GM18907 (cell line): ENCODE measurements at regions not wholly inside any gene's neighbourhood (a gene's known extent, or its start where the extent isn't known, plus 50 kb on each side); places are given as distances from the start of the nearest gene placed in this dataset.
"Not testable (repeated sequence)": the region's sequence is repeated elsewhere in the genome, so short reads cannot be mapped to it uniquely, and the experiment has no call there.

Experiments used
- ATAC-seq: cut with Tn5 transposase; IDR thresholded peaks from one replicate; pipeline ENCODE4 v1.9.1; 2021; ENCODE audit warnings: mild to moderate bottlenecking, moderate library complexity; ENCODE audit not compliant: unreplicated experiment

DNA sequence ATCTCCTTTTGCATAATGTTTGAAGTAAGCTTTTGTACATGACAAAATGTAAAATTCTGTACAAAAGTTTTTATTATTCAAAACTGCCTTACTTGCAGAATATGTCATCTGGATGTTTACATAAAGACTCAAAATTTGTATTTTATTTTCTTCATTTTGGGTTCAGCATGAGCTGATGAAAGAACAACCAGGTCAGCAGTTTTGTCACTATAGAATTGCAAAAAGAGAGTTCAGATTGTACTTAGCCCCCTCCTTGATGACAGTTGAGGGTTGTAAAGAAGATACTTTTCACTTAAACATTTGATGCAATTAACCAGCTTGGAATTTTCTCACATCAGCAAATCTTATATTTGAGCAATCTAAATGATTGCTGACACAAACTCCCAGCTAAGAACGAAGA is 669.3 kb downstream of the PLA2G4A start:
- no peak for ATAC-seq

DNA sequence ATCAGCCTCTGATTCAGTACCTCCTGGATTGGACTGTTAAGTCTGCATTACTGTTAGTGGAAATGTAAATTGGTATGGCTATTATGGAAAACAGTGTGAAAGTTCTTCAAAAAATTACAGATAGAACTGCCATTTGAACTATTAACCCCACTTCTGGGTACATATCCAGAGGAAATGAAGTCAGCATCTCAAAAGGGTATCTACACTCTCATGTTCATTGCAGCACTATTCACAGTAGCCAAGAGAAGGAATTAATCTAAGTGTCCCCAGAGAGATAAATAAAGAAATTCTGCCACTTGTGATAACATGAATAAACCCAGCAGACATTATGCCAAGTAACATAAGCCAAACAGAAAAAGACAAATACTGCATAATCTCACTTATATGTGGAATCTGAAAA is 676.0 kb downstream of the PLA2G4A start:
- no peak for ATAC-seq

DNA sequence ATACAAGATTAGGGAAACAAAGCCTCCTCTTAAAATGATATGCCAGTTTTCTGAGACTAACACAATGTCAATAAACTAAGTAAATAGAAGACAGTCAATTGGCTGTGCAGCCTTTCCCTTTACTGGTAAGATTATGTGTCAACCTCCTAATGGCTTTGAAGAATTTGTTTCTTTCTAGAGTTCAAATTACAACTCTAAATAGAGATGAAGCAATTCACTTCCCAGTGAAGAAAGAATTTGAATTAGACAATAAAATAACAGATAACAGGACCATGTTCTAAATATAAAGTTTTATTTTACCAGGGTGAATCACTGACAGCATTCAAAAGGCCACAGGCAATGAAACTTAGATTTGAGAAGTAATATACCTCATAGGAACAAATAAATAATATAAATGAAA is 680.3 kb downstream of the PLA2G4A start:
- no peak for ATAC-seq

- no peak for ATAC-seq
These were observed 684.4 kb downstream of the PLA2G4A start for GRCh38 chr1:187513190-187513589.

- no peak for ATAC-seq
These were observed 685.4 kb downstream of the PLA2G4A start for GRCh38 chr1:187514110-187514509.

- no peak for ATAC-seq
These were observed 688.1 kb downstream of the PLA2G4A start for GRCh38 chr1:187516874-187517273.

- ATAC-seq = no peak
These were observed 688.8 kb downstream of the PLA2G4A start for GRCh38 chr1:187517546-187517945.

GRCh38 chr1:187527346-187527745 is 698.6 kb downstream of the PLA2G4A start:
- ATAC-seq = no peak

- ATAC-seq = no peak
These were observed 709.2 kb downstream of the PLA2G4A start for GRCh38 chr1:187537936-187538335.

DNA sequence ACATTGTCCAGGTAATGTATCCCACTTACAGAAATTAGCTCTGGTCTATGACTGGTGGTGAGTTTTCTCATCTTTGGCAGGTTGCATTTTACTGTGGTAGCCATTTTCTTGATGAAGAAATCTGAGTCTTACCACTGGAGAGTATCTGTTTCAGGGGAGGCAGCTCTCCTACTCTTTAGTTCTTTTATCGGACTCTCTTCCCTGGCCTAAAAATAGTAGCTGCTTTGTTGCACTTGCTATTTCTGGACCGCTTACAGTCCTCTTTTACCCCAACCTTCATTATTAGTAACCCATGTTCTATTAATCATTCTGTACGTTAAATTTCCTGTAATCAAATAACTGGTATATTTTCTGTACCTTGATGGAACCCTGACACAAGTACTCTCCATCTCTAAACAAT is 720.8 kb downstream of the PLA2G4A start:
- no peak for ATAC-seq

DNA sequence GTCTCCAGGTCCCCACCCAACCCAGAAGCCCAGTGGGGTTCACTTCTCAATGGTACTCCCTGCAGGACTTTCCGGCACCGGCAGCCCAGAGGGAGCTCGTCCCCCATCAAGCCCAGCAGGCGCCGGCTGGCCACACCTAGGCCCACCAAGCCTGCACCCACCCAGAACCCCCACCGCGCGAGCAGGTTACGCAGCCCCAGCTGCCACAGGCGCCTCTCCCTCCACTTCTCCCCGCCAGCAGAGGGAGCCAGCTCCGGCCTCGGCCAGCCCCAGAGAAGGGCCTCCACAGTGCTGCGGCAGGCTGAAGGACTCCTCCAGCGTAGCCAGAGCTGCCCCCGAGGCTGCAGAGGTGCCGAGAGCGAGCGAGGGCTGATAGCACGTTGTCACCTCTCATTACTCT is 722.3 kb downstream of the PLA2G4A start:
- no peak for ATAC-seq

DNA sequence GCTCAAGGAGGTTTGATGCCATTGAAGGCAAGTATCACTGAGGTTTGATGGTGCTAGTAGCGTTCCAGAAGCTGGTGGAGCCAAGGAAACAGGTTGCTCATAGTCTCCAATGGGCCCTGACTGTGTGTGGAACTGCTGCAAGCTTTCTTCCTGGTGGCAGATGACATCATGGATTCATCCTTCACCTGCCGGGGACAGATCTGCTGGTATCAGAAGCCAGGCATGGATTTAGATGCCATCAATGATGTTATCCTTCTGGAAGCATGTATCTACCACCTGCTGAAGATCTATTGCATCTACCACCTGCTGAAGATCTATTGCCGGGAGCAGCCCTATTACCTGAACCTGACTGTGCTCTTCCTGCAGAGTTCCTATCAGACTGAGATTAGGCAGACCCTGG is 734.4 kb downstream of the PLA2G4A start:
- no peak for ATAC-seq

DNA sequence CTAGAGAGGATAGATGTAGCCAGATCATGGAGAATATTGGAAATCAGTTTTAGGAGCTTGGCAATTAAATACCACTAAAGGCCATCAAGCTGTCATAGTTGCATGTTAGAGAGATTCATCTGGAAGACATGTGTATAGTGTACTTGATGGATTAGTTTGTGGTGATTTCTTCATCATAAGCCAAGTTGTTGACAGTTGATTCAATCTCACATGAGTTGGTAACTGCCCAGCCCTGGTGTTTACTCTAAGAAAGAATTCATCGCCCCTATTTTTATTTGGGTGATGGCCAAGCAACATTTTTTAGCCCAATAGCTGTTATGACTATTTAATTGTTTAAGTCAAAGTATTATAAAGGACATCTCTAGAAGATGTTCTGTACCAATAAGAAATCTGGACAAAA is 737.6 kb downstream of the PLA2G4A start:
- ATAC-seq = no peak

DNA sequence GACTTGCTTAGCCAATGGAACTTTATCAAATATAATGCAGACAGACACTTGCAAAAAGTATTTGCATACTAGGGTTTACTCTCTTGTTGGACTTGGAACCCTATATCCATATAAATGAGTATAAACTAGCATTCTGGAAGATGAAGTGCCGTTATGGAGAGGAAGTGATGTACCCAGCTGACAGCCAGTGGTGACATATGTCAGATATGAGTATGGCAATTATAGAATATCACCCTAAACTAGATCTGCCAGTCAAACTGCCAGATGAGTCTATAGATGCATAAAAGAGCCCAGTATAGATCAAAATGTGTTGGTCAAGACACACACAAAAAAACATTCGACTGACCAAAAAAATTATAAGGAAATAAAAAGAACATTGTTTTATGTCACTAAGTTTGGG is 739.3 kb downstream of the PLA2G4A start:
- no peak for ATAC-seq

- ATAC-seq = no peak
These were observed 741.4 kb downstream of the PLA2G4A start for GRCh38 chr1:187570166-187570565.

- no peak for ATAC-seq
These were observed 748.9 kb downstream of the PLA2G4A start for GRCh38 chr1:187577610-187578009.

DNA sequence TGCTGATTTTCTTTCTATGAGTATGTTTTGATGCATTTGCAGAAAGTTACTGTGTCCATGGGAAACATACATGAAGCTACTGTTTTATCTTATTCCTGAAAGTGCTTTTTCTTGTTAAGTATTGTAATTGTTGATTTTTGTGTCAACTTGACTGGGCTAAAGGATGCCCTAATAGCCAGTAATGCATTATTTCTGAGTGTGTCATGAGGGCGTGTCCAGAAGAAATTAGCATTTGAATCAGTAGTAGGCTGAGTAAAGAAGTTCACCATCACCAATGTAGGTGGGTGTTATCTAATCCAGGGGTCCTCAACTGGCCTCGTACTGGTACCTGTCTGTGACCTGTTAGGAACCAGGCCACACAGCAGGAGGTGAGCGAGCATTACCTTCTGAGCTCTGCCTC is 760.2 kb downstream of the PLA2G4A start:
- ATAC-seq = no peak

- no peak for ATAC-seq
These were observed 777.0 kb downstream of the PLA2G4A start for GRCh38 chr1:187605736-187606135.

- ATAC-seq = not testable (repeated sequence)
These were observed 787.3 kb downstream of the PLA2G4A start for GRCh38 chr1:187615853-187616735.

DNA sequence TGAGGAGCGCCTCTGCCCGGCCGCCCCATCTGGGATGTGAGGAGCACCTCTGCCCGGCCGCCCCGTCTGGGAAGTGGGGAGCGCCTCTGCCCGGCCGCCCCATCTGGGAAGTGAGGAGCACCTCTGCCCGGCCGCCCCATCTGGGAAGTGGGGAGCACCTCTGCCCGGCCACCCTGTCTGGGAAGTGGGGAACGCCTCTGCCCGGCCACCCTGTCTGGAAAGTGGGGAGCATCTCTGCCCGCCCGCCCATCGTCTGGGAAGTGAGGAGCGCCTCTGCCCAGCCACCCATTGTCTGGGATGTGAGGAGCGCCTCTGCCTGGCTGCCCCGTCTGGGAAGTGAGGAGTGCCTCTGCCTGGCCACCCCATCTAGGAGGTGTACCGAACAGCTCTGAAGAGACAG is 788.1 kb downstream of the PLA2G4A start:
- ATAC-seq = not testable (repeated sequence)

- ATAC-seq = no peak
These were observed 789.0 kb downstream of the PLA2G4A start for GRCh38 chr1:187617776-187618175.

DNA sequence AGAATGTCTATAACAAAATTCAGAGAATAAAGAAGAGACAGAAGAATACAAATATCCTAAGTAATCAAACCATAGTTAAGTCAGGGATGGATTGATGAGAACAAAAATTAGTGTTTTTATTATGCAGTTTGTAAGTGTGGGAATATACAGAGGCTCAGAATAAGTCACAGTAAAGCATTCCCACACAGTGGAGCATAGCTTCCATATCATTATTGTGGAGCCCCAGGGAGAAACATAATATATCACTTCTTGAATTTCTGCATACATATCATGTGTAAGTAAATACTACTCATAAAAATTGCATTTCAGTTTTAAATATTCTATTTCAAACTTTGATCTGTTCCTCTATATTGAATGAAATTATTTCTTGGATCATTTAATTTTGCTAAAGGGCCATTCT is 790.4 kb downstream of the PLA2G4A start:
- no peak for ATAC-seq

DNA sequence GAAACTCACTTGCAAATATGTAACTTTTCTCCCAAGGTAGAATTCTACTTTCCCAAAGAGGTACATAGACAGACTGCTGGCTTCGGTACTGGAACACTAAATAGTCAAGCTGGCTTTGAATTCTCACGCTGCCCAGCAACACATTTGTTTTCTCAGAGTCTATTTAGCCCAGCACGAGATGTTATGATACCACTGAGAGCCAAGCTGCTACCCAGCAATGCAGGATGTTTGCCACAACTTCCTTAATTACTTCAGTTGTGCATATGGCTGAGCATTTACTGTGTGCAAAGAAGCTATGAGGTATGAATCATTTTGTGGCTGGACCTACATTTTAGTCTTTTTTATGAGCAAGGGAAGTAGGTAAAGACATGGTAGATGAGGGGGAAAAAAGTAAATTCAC is 793.2 kb downstream of the PLA2G4A start:
- ATAC-seq = no peak
